ENCODE measurements at regions not wholly inside any gene's neighbourhood (a gene's known extent, or its start where the extent isn't known, plus 50 kb on each side); places are given as distances from the start of the nearest gene placed in this dataset.

DNA sequence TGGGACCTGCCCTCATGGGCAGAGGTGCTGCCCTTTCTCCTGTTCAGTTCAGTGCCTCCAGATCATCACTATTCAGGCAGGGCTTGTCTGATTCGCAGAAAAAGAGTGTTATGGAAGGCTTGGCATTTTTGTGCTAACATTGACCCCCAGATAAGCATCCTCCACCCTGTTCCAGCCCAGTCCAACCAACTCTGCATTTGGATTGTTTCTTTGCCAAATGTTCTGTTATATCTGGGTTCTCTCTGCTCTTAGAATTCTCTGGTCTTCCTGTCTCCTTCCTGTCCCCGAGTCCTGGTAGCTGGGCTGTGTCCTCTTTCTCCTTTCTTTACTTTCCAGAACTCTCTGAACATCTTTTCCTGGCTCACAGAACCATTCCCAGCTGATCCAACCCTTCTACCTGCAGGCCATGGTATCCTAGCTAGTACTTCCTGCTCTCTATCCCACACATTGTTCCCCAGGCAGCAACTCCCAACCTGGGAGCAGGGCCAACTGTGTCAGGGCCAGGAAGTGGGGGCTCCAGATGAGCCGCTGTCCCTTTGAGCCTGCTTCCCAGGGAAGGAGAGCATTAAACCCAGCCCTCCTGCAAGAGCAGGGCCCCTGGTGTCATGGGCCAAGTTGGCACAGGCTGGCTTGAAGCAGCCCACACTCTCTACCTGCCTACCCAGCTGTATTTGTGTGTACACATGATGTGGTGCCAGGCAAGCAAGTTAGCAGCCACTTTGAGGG lies 280.7 kb upstream of the CADM1 start:
- Mint-ChIP-seq H3K9me3 (no peaks in the 10 kb centered on the region), H3K4me3 (no peak overlapping the region), H3K36me3 (ENCODE audit: low read depth) (no peaks in the 10 kb centered on the region), H3K27me3 (no peaks in the 10 kb centered on the region), H3K4me1 (no peaks in the 10 kb centered on the region), H3K27ac (no peak overlapping the region)
- ChIA-PET CTCF (no interaction called here), POLR2A (no interaction called here)
- no peak for DNase-seq

DNA sequence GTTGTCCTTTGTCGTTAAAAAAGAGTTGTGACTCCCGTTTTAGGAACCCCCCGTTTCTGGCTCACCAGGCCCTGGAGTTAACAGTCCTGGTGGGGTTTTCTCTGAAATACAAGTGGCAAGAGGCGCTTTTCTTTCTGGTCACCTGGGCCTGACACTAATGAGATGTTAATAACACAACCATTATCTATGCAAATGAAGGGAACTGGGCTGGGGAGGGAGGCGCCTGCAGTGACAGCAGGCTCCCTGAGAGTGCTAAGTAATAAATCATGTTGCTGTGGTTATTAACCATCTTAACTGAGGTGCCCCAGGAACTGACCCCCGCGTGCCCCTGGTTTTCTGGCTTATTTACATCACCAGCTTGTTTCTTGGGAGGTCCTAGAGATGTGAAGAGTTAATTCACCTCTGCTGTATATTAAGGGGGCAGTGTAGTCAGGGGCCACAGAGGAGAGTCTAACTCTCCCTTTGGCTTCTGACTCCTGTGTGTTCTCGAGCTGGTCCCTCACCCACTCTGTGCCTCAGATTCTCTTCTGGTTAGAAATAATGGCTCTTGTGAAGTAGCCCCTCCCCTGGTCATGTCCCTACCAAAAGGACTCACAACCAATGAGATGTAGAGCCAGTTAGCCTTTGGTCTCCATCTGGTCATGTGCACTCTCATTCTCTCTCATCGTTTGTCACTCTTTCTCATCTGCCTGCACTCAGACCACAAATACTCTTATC lies 276.6 kb upstream of the CADM1 start:
- ChIA-PET POLR2A (no interaction called here), CTCF (no interaction called here)
- H3K4me1 Mint-ChIP-seq = no peaks in the 10 kb centered on the region
- no peaks in the 10 kb centered on the region for H3K36me3 Mint-ChIP-seq (ENCODE audit: low read depth)
- H3K27ac Mint-ChIP-seq = no peak overlapping the region
- H3K4me3 Mint-ChIP-seq = no peak overlapping the region
- no peaks in the 10 kb centered on the region for H3K9me3 Mint-ChIP-seq
- DNase-seq = no peak
- H3K27me3 Mint-ChIP-seq = no peaks in the 10 kb centered on the region

DNA sequence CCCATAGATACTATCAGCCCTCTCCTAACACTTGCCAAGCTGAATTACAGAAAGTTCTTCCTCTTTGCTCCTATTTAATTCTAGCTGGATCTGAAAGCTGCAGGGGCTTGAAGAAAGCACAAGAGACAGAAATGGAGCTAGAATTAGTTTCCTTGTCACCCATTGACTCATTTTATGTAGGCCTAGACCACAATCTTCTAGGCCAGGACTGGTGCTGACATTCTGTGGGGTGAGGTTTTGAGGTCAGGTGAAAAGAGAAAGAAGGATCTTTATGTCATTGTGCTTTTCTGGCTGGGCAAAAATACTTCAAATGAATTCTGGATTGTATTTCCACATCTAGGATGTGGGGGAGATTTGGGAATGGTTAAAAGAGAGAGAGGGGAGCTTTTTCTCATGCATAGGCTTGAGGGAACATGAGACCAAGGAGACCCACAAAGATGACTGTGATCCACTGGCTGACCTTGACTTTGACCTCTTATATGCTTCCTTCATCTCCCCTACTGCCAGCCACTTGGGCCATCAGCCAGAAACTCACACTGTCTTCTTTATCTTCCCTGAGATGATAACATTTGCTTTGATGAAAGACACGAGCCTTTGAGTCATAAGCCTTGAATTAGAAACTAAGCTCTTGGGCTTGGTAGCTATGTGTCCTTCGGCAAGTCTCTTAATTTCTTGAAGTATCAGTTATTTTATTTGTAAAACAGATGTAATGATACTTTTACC lies 274.9 kb upstream of the CADM1 start:
- Mint-ChIP-seq H3K36me3 (ENCODE audit: low read depth) (no peaks in the 10 kb centered on the region), H3K9me3 (no peaks in the 10 kb centered on the region), H3K27me3 (no peaks in the 10 kb centered on the region), H3K27ac (no peak overlapping the region), H3K4me3 (no peak overlapping the region), H3K4me1 (no peaks in the 10 kb centered on the region)
- POLR2A ChIA-PET = no interaction called here
- CTCF ChIA-PET = no interaction called here
- no peak for DNase-seq

DNA sequence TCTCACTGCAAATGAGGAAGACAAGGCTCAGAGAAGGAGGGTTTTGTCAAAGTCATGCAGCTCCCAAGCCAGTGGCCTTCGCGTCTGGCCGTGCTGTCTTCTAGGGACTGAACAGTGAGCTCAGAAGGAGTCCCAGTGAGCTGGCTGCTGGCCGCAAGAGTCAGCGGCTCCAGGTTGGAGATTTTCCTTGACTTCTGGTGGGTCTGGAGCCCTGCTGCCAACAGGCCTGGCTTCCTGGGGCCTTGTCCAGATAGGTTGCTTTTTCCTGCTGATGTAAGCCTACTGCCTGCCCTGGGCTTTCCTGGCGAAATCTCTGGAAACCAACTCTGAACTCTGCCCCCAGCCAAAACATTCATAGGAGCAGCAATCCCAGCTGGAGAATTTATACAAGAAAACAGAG lies 272.7 kb upstream of the CADM1 start:
- H3K27me3 Mint-ChIP-seq = no peaks in the 10 kb centered on the region
- no peak overlapping the region for H3K4me3 Mint-ChIP-seq
- POLR2A ChIA-PET = no interaction called here
- H3K9me3 Mint-ChIP-seq = no peaks in the 10 kb centered on the region
- no peak for DNase-seq
- CTCF ChIA-PET = no interaction called here
- H3K36me3 Mint-ChIP-seq (ENCODE audit: low read depth) = no peaks in the 10 kb centered on the region
- no peak overlapping the region for H3K27ac Mint-ChIP-seq
- no peaks in the 10 kb centered on the region for H3K4me1 Mint-ChIP-seq

DNA sequence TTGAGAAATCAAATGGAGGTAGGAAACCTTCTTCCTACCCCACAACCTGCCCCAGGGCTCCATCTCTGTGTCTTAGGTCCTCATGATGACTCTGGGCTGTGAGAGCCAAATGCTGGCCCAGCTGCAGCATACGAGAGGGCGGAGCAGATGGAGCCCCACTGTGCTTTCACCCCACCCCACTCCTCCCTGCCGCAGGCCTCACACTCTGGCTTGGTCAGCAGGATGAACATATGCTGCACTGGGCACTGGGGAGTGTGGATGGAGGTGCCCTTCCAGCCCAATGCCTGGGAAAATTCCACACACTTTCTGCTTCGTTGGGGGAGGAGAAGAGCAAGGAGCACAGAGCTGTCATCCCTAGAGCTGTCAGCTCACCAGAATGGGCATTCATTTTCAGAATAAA lies 271.6 kb upstream of the CADM1 start:
- ChIA-PET CTCF (no interaction called here), POLR2A (no interaction called here)
- no peaks in the 10 kb centered on the region for H3K9me3 Mint-ChIP-seq
- H3K4me3 Mint-ChIP-seq = no peak overlapping the region
- no peaks in the 10 kb centered on the region for H3K36me3 Mint-ChIP-seq (ENCODE audit: low read depth)
- H3K4me1 Mint-ChIP-seq = no peaks in the 10 kb centered on the region
- DNase-seq = no peak
- H3K27ac Mint-ChIP-seq = no peak overlapping the region
- H3K27me3 Mint-ChIP-seq = no peaks in the 10 kb centered on the region

DNA sequence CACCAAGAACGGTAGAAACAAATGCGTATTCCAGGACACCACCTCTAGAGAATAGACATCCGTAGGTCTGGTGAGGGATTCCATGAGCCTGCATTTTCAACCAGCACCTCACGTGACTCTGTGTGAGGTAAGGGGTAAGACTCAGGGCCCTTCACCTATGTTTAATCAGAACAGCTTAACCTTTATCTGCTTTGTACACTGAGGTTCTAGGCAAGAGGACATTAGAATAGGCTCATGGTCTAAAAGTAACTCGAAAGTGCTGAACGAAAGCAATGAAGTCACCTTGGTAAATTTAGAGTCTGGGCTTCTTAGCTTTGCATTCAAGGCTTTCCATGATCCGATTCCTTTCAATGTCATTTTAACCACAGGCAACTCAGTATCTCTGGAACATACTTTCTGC lies 270.5 kb upstream of the CADM1 start:
- POLR2A ChIA-PET = no interaction called here
- CTCF ChIA-PET = no interaction called here
- Mint-ChIP-seq H3K27me3 (no peaks in the 10 kb centered on the region), H3K27ac (no peak overlapping the region), H3K4me1 (no peaks in the 10 kb centered on the region), H3K9me3 (no peaks in the 10 kb centered on the region), H3K36me3 (ENCODE audit: low read depth) (no peaks in the 10 kb centered on the region), H3K4me3 (no peak overlapping the region)
- no peak for DNase-seq

DNA sequence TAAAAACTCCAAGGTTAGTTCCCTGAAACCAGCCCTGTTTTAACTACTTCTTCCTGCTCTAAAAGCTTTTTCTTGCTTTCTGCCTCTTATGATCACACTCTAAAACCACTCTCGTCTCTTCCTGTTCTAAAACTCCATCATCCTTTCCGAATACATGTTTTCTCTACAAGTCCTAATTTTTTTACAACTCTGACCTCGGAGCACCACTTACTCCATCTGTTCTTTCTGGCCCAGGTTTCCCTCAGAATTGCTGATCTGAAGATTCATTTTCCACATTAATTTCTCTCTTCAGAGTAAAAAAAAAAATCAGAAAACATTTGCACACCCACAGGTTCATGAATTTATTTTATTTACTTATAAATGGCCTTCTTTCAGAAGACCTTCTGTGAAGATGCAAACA lies 265.7 kb upstream of the CADM1 start:
- CTCF ChIA-PET = no interaction called here
- no peaks in the 10 kb centered on the region for H3K9me3 Mint-ChIP-seq
- no peak overlapping the region for H3K4me3 Mint-ChIP-seq
- no peaks in the 10 kb centered on the region for H3K27me3 Mint-ChIP-seq
- POLR2A ChIA-PET = no interaction called here
- H3K36me3 Mint-ChIP-seq (ENCODE audit: low read depth) = no peaks in the 10 kb centered on the region
- H3K27ac Mint-ChIP-seq = no peak overlapping the region
- no peak for DNase-seq
- no peaks in the 10 kb centered on the region for H3K4me1 Mint-ChIP-seq

DNA sequence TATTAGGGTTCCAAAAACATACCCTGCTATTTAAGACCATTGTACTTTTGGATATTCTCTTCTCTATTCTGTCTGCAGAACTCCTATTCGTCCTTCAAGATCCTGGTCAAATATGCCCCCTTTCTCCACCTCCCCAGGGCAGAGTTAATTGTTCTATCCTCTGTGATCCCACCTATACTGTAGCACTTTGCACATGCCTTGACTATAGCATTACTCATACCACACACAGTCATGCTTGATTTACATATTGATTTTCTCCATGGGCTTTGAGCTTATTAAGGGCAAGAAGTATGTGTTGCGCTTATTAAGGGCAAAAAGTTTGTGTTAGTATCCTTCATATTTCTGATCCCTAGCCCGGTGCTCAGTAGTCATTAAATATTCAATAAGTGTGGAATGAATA lies 263.7 kb upstream of the CADM1 start:
- ChIA-PET POLR2A (no interaction called here), CTCF (no interaction called here)
- H3K4me3 Mint-ChIP-seq = no peak overlapping the region
- no peak for DNase-seq
- no peaks in the 10 kb centered on the region for H3K9me3 Mint-ChIP-seq
- H3K27me3 Mint-ChIP-seq = no peaks in the 10 kb centered on the region
- no peak overlapping the region for H3K27ac Mint-ChIP-seq
- no peaks in the 10 kb centered on the region for H3K36me3 Mint-ChIP-seq (ENCODE audit: low read depth)
- H3K4me1 Mint-ChIP-seq = no peaks in the 10 kb centered on the region

DNA sequence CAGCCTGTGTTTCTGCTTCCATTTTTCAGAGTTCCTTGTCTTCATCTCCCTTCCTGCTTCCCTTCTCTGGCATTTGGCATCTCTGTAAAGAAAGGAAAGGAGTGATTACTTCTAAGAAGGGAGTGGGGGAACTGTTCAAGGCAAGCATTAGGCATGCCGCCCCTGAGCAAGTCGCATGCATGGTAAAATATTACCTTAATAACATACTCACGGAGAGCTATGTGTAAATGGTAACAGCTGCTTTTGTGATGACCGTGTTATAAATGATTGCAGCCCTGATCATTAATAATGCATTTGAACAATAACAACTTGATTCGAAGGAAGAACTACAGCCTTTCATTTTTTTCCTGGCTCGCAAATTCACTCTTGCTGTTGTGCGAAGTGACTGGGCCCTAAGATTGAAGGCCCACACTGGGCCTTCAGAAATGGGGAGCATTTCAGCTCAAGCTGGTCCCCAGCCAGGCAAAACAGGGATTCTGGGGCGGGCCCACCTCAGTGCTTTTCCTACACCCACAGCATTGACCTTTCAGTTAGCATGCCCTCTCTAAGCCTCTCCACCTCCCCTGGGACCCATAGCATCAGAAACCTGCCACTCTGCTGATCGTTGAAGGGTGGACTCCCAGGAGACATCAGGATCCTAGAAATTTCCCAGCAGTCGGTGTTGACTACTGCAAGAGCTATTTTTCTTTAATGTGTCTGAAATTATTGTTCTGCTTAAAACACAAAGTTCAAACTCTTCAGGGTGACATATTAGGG lies 263.0 kb upstream of the CADM1 start:
- H3K4me3 Mint-ChIP-seq = no peak overlapping the region
- no peak overlapping the region for H3K27ac Mint-ChIP-seq
- H3K4me1 Mint-ChIP-seq = no peaks in the 10 kb centered on the region
- H3K36me3 Mint-ChIP-seq (ENCODE audit: low read depth) = no peaks in the 10 kb centered on the region
- ChIA-PET POLR2A (interaction anchor here (0.5 kb wide), 1 partner anchor 406 kb away, joined by 6 read pairs; no protein-coding TSS in a partner anchor), CTCF (no interaction called here)
- H3K9me3 Mint-ChIP-seq = no peaks in the 10 kb centered on the region
- no peak for DNase-seq
- H3K27me3 Mint-ChIP-seq = no peaks in the 10 kb centered on the region

DNA sequence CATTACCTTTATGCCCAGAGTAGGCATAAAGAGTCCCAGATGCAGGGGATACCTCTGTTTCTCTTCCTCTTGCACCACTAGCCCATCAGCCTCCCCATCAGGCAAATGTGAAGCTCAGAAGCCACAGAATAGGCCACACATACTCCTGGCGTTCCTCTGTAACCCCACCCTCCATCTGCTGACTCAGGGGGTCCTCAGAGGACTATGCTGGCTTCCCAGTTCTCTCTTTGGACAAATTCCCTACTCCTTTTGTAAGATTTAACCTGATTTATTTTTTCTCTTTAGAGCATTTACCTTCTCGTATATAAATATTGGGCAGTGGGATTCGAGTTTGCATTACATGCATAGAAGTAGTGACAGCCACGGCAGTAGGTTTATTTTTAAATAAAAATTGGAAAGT lies 262.3 kb upstream of the CADM1 start:
- no peak for DNase-seq
- Mint-ChIP-seq H3K27ac (no peak overlapping the region), H3K4me3 (no peak overlapping the region), H3K9me3 (no peaks in the 10 kb centered on the region), H3K27me3 (no peaks in the 10 kb centered on the region), H3K36me3 (ENCODE audit: low read depth) (no peaks in the 10 kb centered on the region), H3K4me1 (no peaks in the 10 kb centered on the region)
- ChIA-PET POLR2A (interaction anchor here (0.5 kb wide), 1 partner anchor 405 kb away, joined by 6 read pairs; no protein-coding TSS in a partner anchor), CTCF (no interaction called here)

DNA sequence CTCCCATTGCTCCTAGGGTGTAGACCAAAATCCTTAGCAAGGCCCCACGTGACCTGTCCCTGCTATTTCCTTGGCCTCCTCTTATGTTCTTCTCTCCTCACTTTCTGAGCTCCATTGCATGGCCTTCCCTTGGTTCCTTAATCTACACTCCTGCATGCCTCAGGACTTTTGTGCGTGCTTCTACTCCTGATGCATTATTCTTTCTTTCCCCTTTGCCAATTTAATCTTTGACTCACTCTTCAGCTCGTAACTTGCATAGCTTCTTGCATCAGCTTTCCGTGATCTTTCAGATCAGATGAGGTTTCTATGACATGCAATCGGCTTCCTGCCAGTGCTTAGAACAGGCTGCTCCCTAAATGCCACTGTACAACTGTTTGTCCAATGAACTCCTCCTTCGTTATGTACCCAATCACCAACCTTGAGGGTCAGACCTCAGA lies 261.6 kb upstream of the CADM1 start:
- POLR2A ChIA-PET = no interaction called here
- Mint-ChIP-seq H3K27ac (no peak overlapping the region), H3K4me1 (no peaks in the 10 kb centered on the region), H3K9me3 (no peaks in the 10 kb centered on the region), H3K27me3 (peaks cover under 1% of the 10 kb centered on the region), H3K4me3 (no peak overlapping the region), H3K36me3 (ENCODE audit: low read depth) (no peaks in the 10 kb centered on the region)
- CTCF ChIA-PET = no interaction called here
- no peak for DNase-seq

DNA sequence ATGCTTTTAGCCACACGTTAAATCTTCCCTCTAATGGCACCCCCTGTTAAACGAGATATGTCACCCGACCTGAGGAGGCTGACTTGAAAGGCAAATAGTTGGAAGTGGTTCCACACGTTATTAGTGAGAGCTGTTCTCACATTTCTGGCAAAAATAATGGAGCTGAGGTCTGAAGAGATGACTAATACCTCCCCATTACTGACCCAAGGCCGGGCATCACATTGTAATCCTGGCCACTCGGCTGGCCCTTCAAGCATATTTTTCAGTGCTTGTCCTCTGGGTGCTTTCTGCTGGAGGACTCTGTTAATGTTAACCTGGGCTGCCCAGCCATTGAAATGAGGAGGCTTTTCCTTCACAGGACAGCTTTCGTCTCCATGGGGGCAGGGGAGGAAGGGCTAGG lies 260.0 kb upstream of the CADM1 start:
- Mint-ChIP-seq H3K27ac (no peak overlapping the region), H3K9me3 (no peaks in the 10 kb centered on the region), H3K4me3 (no peak overlapping the region), H3K4me1 (no peaks in the 10 kb centered on the region), H3K27me3 (peaks cover 6% of the 10 kb centered on the region), H3K36me3 (ENCODE audit: low read depth) (no peaks in the 10 kb centered on the region)
- no peak for DNase-seq
- ChIA-PET CTCF (no interaction called here), POLR2A (no interaction called here)

DNA sequence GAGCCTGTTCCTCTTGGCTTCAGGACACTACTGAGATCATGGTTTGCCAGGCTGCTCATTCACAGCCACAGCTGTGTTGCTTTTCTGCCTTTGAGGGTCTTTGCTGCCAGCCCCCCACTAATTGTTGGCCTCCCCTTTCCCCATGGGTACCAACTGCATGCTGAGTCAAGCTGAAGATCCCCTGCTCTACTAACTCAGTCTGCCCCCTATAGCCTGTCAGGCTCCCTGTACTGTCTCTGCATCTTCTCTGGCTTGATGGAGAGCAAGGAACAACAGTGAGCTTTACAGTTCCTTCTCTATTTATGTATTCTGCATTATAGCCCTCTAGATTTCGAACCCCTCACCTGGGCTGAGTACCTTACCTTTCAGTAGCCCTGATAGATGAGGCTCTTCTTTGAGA lies 257.6 kb upstream of the CADM1 start:
- H3K27ac Mint-ChIP-seq = no peak overlapping the region

More for the DNA sequence above, 257.6 kb upstream of the CADM1 start:
- no peaks in the 10 kb centered on the region for H3K9me3 Mint-ChIP-seq
- CTCF ChIA-PET = no interaction called here
- no peak for DNase-seq
- POLR2A ChIA-PET = no interaction called here
- H3K36me3 Mint-ChIP-seq (ENCODE audit: low read depth) = no peaks in the 10 kb centered on the region
- H3K27me3 Mint-ChIP-seq = peaks cover 16% of the 10 kb centered on the region
- H3K4me1 Mint-ChIP-seq = no peaks in the 10 kb centered on the region
- H3K4me3 Mint-ChIP-seq = no peak overlapping the region

All from activated CD4-positive, alpha-beta T cell treated with anti-CD3 and anti-CD28 coated beads, Interleukin-2, amount 10 ng/mL, durations not matched to agents 7 days and 5 days (primary cell).